ENCODE measurements at regions not wholly inside any gene's neighbourhood (a gene's known extent, or its start where the extent isn't known, plus 50 kb on each side); places are given as distances from the start of the nearest gene placed in this dataset.
A peak's percentile ranks its signal among the peaks of the same experiment; 100 is the strongest.

- DNase-seq (ENCODE audit: low read depth), result peak; percentile 6
- no peak overlapping the region for H3K4me3 ChIP-seq (ENCODE audit: low read depth, low read length)
- TF ChIP-seq, protein P1, sequence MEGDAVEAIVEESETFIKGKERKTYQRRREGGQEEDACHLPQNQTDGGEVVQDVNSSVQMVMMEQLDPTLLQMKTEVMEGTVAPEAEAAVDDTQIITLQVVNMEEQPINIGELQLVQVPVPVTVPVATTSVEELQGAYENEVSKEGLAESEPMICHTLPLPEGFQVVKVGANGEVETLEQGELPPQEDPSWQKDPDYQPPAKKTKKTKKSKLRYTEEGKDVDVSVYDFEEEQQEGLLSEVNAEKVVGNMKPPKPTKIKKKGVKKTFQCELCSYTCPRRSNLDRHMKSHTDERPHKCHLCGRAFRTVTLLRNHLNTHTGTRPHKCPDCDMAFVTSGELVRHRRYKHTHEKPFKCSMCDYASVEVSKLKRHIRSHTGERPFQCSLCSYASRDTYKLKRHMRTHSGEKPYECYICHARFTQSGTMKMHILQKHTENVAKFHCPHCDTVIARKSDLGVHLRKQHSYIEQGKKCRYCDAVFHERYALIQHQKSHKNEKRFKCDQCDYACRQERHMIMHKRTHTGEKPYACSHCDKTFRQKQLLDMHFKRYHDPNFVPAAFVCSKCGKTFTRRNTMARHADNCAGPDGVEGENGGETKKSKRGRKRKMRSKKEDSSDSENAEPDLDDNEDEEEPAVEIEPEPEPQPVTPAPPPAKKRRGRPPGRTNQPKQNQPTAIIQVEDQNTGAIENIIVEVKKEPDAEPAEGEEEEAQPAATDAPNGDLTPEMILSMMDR (IDR thresholded peaks at IDR 0.05; ENCODE audit: insufficient read depth, low read length), result no peak
These were observed 110.2 kb upstream of the ADRA2C start for GRCh38 chr4:3655963-3656362.

- no peak overlapping the region for H3K4me3 ChIP-seq (ENCODE audit: low read depth, low read length)
- TF ChIP-seq, protein P1 (IDR thresholded peaks at IDR 0.05; ENCODE audit: insufficient read depth, low read length), result no peak
- DNase-seq (ENCODE audit: low read depth), result no peak
These were observed 110.7 kb upstream of the ADRA2C start for GRCh38 chr4:3655485-3655884.

DNA sequence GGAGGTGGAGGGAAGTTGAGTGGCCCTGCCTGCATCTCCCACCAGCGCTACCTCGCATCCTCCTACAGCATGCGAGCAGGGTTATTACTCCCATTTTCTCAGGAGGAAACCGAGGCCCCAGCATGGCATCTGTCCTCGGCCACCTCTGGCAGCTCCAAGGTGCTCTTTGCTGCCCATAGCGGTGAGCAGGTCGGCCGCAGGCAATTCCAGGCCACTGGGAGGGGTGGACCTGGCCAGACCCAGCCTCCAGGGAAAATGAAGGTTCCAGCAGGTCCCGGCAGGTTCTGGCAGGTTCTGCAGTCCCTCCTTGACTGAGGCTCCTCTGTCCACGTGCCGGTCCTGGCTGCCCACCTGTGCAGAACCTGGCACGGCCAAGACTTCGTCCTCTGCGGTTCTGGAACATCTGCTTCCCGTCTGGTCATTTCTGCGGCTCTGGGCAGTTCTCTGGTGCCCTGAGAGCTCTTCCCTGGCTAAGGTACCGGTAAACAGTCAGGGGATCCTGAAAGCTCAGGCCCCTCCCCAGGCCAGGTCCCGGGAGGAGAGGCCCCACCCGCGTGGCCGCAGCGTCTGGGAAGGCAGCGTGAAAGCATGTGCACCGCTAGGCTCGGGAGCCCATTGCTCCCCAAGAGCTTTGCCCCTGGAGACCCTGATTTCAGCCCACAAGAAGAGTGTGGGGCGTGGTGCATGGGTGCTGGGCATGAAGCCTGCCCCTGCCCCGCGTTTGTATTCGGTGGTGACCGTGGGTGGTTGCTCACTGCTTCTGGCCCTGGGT, 112.0 kb upstream of the ADRA2C start:
- TF ChIP-seq, protein P1 (IDR thresholded peaks at IDR 0.05; ENCODE audit: insufficient read depth, low read length), result no peak
- H3K4me3 ChIP-seq (ENCODE audit: low read depth, low read length), result no peak overlapping the region
- no peak for DNase-seq (ENCODE audit: low read depth)

DNA sequence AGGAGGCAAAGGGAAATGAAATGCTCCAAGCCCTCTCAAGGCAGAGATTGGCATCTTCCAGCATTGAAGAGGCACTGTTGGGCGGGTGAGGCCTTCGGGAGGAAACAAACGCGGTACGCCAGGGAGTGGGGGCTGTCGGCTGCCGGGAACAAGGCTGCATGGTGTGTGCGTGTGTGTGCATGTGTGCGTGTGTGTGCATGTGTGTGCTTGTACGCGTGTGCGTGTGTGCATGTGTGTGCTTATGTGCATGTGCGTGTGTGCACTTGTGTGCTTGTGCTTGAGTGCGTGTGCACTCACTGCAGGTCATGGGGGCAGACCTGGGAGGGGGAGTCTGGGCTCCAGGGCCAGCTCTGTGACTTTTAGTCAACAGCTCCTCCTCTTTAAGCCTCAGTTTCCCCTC, 113.6 kb upstream of the ADRA2C start:
- TF ChIP-seq, protein P1 (IDR thresholded peaks at IDR 0.05; ENCODE audit: insufficient read depth, low read length), result no peak
- DNase-seq (ENCODE audit: low read depth), result no peak
- H3K4me3 ChIP-seq (ENCODE audit: low read depth, low read length), result no peak overlapping the region

GRCh38 chr4:3651267-3651845, 114.8 kb upstream of the ADRA2C start:
- no peak overlapping the region for H3K4me3 ChIP-seq (ENCODE audit: low read depth, low read length)
- TF ChIP-seq, protein P1 (IDR thresholded peaks at IDR 0.05; ENCODE audit: insufficient read depth, low read length), result no peak
- no peak for DNase-seq (ENCODE audit: low read depth)

DNA sequence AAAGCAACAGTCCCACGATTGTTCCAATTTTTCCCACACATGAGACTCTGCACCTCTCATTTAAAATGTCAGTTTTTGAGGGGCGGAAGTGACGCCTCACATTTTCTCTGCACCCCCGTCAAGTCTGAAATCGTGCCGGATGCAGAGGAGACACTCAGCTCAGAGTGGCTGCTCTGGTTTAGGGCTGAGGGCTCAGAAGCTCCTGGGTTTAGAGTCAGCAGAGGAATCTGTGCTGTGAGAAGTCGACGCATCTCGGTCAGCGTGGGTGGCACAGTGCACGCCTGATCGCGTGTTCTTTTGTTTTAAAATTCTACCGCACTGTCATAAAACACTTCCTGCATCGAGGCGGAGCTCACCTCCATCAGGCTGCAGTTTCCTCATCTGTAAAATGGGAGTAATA, 116.7 kb upstream of the ADRA2C start:
- TF ChIP-seq, protein P1 (IDR thresholded peaks at IDR 0.05; ENCODE audit: insufficient read depth, low read length), result no peak
- no peak for DNase-seq (ENCODE audit: low read depth)
- no peak overlapping the region for H3K4me3 ChIP-seq (ENCODE audit: low read depth, low read length)

Data from fibroblast of the aortic adventitia (primary cell).